NB4 (cell line): ENCODE measurements at regions not wholly inside any gene's neighbourhood (a gene's known extent, or its start where the extent isn't known, plus 50 kb on each side); places are given as distances from the start of the nearest gene placed in this dataset.

Experiments
- DNase-seq: peaks from one replicate; pipeline ENCODE4 v3.0.0; 2010; ENCODE audit warnings: low read depth
- H3K4me3 ChIP-seq: one replicate; pipeline ENCODE4 v1.5.1; 2011; ENCODE audit warnings: mild to moderate bottlenecking, low read depth, low read length, moderate library complexity
- CTCF ChIP-seq: IDR thresholded peaks from one replicate; pipeline ENCODE4 v1.5.1; 2012; ENCODE audit warnings: low read depth, low read length
- MAX ChIP-seq: IDR thresholded peaks from 2 replicates; pipeline ENCODE4 v1.6.1; 2011; ENCODE audit warnings: low read depth, low read length
- MYC ChIP-seq: IDR thresholded peaks from 2 replicates; pipeline ENCODE4 v1.6.1; 2011; ENCODE audit warnings: low read depth, low read length
- POLR2A ChIP-seq: IDR thresholded peaks from 2 replicates; pipeline ENCODE4 v1.6.1; 2011; ENCODE audit warnings: mild to moderate bottlenecking; ENCODE audit not compliant: insufficient read length; ENCODE audit errors: extremely low read depth

GRCh38 chr11:95717314-95717713 is 72.3 kb downstream of the FAM76B start:
- no peak for TF ChIP-seq POLR2A
- no peak for TF ChIP-seq MAX
- no peak for TF ChIP-seq MYC
- TF ChIP-seq CTCF = no peak
- no peak for DNase-seq
- H3K4me3 ChIP-seq = no peak overlapping the region

GRCh38 chr11:95716266-95716665 is 73.3 kb downstream of the FAM76B start:
- H3K4me3 ChIP-seq = no peak overlapping the region
- peak; percentile 80 for DNase-seq
- no peak for TF ChIP-seq CTCF
- no peak for TF ChIP-seq POLR2A
- no peak for TF ChIP-seq MYC
- TF ChIP-seq MAX = no peak

- TF ChIP-seq MAX = no peak
- TF ChIP-seq MYC = 0 out of 2 replicates have a peak, but pooled peaks have one; percentile 7
- TF ChIP-seq CTCF = no peak
- DNase-seq = peak; percentile 86
- H3K4me3 ChIP-seq = no peak overlapping the region
Measured at GRCh38 chr11:95715777-95716241, 73.8 kb downstream of the FAM76B start.

- no peak for TF ChIP-seq MAX
- TF ChIP-seq MYC = no peak
- TF ChIP-seq CTCF = no peak
- no peak for TF ChIP-seq POLR2A
- no peak for DNase-seq
- H3K4me3 ChIP-seq = no peak overlapping the region
Measured at GRCh38 chr11:95714843-95715776, 74.5 kb downstream of the FAM76B start.

GRCh38 chr11:95713428-95713827 is 76.2 kb downstream of the FAM76B start:
- no peak for TF ChIP-seq MAX
- no peak for TF ChIP-seq MYC
- no peak for TF ChIP-seq CTCF
- TF ChIP-seq POLR2A = no peak
- no peak overlapping the region for H3K4me3 ChIP-seq
- DNase-seq = no peak
